HUES6 (cell line): ENCODE measurements at regions not wholly inside any gene's neighbourhood (a gene's known extent, or its start where the extent isn't known, plus 50 kb on each side); places are given as distances from the start of the nearest gene placed in this dataset.
"Not testable (repeated sequence)": the region's sequence is repeated elsewhere in the genome, so short reads cannot be mapped to it uniquely, and the experiment has no call there.

Experiments
- H3K27ac ChIP-seq: 2 replicates; pipeline ENCODE4 v1.7.0; 2013; ENCODE audit warnings: low read depth, mild to moderate bottlenecking, low read length, inconsistent platforms
- H3K27me3 ChIP-seq: 2 replicates; pipeline ENCODE4 v1.6.1; 2013; ENCODE audit warnings: low read length; ENCODE audit not compliant: control insufficient read depth, insufficient read depth
- H3K36me3 ChIP-seq: 2 replicates; pipeline ENCODE4 v1.6.1; 2013; ENCODE audit warnings: low read length; ENCODE audit not compliant: control insufficient read depth, insufficient read depth
- H3K4me1 ChIP-seq: 2 replicates; pipeline ENCODE4 v1.6.1; 2013; ENCODE audit warnings: low read length; ENCODE audit not compliant: control insufficient read depth, insufficient read depth
- H3K4me3 ChIP-seq: 2 replicates; pipeline ENCODE4 v1.5.1; 2013; ENCODE audit warnings: low read depth, low read length
- H3K9ac ChIP-seq: one replicate; pipeline ENCODE4 v1.6.1; 2013; ENCODE audit warnings: mild to moderate bottlenecking, low read length
- H3K9me3 ChIP-seq: 2 replicates; pipeline ENCODE4 v1.6.1; 2013; ENCODE audit warnings: low read depth, low read length; ENCODE audit not compliant: control insufficient read depth, insufficient read depth

DNA sequence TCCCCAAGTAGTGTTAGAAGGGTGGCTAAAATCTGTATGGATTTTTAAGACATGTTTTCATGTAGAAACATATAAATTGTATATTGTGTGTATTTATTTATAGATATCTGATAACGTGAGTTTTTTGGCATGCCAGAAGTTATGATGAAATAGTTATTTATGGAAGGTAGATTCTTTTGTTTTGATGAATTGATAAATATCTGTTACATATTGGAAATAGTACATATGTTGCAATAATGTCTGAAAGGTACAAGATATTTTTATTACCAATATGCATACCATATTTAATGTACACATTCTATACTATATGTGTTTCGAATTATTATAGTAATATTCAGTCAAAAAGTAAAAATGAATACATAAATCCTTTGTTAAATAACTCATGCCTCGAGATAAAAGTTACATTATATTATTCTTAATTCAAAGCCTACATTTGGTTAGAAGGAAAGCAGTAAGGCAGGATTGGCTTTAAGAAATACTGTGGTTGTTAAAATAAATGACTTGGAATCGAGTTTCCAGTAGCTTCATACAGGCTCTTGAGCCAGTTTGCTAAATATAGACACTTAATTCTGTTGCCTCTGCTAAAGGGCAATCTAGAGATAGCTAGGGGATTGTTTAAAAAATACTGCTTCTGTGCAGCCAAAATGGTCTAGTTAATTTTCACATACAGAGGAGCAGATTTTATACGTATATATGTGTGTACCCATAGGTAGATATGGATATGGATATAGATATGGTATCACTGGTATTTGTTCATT lies 1175.1 kb upstream of the B3GALT2 start:
- no peak overlapping the region for H3K9ac ChIP-seq
- H3K27ac ChIP-seq = no peak overlapping the region
- H3K27me3 ChIP-seq = no peaks in the 10 kb centered on the region
- no peaks in the 10 kb centered on the region for H3K9me3 ChIP-seq
- H3K4me1 ChIP-seq = no peaks in the 10 kb centered on the region
- H3K4me3 ChIP-seq = no peak overlapping the region
- no peaks in the 10 kb centered on the region for H3K36me3 ChIP-seq

DNA sequence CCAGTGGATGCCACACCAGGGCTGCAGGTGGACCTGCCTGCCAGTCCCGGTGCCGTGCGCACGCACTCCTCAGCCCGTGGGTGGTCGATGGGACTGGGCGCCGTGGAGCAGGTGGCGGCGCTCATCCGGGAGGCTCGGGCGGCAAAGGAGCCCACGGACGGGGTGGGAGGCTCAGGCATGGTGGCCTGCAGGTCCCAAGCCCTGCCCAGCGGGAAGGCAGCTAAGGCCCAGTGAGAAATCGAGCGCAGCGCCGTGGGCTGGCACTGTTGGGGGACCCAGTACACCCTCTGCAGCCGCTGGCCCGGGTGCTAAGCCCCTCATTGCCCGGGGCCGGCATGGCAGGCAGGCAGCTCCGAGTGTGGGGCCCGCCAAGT lies 1171.8 kb upstream of the B3GALT2 start:
- no peak overlapping the region for H3K27ac ChIP-seq

DNA sequence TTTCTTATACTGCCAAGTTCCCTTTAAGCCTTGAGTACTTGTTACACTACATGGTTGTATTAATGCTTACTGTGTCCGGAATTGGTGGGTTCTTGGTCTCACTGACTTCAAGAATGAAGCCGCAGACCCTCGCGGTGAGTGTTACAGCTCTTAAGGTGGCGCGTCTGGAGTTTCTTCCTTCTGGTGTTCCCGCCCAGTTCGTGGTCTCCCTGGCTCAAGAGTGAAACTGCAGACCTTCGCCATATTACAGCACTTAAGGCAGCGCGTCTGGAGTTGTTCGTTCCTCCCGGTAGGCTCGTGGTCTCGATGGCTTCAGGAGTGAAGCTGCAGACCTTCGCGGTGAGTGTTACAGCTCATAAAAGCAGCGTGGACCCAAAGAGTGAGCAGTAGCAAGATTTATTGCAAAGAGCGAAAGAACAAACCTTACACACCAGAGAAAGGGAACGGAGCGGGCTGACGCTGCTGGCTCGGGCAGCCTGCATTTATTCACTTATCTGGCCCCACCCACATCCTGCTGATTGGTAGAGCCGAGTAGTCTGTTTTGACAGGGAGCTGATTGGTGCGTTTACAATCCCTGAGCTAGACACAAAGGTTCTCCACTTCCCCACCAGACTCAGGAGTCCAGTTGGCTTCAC lies 1171.3 kb upstream of the B3GALT2 start:
- not testable (repeated sequence) for H3K9ac ChIP-seq, H3K27me3 ChIP-seq, H3K27ac ChIP-seq, H3K9me3 ChIP-seq, H3K4me3 ChIP-seq, H3K36me3 ChIP-seq, H3K4me1 ChIP-seq

More for the DNA sequence above, 1171.8 kb upstream of the B3GALT2 start:
- Histone ChIP-seq H3K4me3 (no peak overlapping the region), H3K9ac (no peak overlapping the region), H3K4me1 (no peaks in the 10 kb centered on the region), H3K36me3 (no peaks in the 10 kb centered on the region), H3K27me3 (no peaks in the 10 kb centered on the region), H3K9me3 (no peaks in the 10 kb centered on the region)

DNA sequence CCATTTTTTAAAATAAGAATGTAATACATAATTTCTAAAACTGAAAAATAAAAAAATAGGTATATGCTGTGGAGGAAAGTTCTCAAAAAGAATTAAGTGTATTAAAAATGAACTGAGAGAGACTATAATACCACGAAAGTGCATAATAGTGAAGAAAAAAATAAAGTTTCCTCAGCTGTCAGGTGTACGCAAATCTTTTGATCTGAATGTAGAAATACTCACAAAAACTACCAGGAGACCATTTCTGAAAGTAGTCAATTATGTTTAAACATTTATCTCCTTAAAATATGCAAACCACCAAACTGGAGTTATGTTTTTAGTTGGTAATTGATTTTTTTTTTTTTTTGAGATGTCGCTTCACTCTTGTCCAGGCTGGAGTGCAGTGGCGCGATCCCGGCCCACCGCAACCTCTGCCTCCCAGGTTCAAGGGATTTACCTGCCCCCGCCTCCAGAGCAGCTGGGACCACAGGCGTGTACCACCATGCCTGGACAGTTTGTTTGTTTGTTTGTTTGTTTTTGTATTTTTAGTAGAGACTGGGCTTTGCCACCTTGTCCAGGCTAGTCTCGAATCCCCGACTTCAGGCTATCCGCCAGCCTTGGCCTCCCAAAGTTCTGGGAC lies 1169.2 kb upstream of the B3GALT2 start:
- Histone ChIP-seq H3K27ac (no peak overlapping the region), H3K4me1 (no peaks in the 10 kb centered on the region), H3K4me3 (no peak overlapping the region), H3K27me3 (no peaks in the 10 kb centered on the region), H3K9ac (no peak overlapping the region), H3K36me3 (no peaks in the 10 kb centered on the region), H3K9me3 (no peaks in the 10 kb centered on the region)

DNA sequence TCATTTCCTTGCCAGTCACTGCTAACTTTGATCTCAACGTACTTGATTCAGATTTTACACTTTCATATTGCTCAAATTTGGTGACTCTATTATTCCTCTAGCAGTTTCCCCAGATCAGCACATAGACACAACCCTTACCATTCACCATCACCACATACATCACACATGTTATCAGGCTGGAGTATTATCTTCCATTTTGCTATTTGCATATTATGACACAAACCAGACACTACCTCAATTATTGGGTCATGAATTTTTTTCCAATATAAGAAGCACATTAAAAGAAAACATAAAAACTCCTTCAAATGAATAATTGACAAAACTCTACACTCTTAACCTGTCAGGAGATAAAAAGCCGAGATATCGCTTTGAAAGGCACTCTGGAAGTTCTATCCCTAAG lies 1166.7 kb upstream of the B3GALT2 start:
- Histone ChIP-seq H3K4me3 (no peak overlapping the region), H3K27me3 (no peaks in the 10 kb centered on the region), H3K27ac (no peak overlapping the region), H3K9ac (no peak overlapping the region), H3K36me3 (no peaks in the 10 kb centered on the region), H3K9me3 (no peaks in the 10 kb centered on the region), H3K4me1 (no peaks in the 10 kb centered on the region)

DNA sequence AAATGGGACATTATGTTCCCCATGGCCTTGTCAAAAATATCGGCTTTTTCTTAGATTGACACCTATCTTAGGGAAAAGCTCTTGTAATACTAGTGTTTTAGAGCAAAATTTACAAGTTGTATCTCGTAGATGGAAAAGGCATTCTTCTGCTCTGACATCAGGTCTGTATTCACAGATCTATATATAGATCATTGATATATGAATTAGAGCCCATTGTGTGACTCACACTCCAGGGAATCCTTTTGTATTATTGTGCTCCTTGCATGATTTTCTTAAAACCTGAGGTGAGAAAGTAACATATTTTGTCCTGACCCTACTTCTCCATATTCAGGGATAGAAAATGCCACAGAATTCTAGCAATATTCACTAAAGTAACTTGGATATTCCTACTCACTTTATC lies 1160.8 kb upstream of the B3GALT2 start:
- Histone ChIP-seq H3K27ac (no peak overlapping the region), H3K9me3 (no peaks in the 10 kb centered on the region), H3K36me3 (no peaks in the 10 kb centered on the region), H3K9ac (no peak overlapping the region), H3K4me1 (no peaks in the 10 kb centered on the region), H3K27me3 (no peaks in the 10 kb centered on the region), H3K4me3 (no peak overlapping the region)

DNA sequence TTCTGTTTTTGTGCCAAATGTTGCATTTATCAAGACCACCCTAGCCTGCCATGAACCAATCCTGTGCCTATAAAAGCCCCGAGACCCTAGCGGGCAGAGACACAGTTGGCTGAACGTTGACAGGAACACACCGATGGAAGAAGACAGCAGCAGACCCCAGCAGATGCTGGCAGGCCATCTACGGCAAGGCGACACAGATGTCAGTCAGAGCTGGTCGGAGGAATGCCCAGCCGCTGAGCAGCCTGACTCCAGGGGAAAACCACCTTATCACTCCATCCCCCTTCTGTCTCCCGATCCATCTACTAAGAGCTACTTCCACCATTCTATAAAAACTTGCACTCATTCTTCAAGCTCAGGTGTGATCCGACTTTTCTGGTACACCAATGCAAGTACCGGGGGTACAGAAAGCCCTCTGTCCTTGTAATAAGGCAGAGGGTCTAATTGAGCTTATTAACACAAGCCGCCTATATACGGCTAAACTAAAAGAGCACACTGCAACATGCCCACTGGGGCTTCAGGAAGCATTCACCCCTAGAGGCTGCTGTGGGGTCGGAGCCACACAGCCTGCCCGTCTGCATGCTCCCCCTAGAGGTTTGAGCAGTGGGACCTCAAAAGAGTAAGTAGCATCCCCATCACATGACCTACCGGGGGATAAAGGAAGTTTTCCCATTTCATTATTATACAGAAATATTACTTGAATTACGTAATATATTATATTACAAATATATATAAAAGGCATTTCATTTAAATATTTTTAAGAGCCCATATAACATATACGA lies 1156.3 kb upstream of the B3GALT2 start:
- no peaks in the 10 kb centered on the region for H3K4me1 ChIP-seq
- no peaks in the 10 kb centered on the region for H3K36me3 ChIP-seq
- no peak overlapping the region for H3K9ac ChIP-seq
- H3K27ac ChIP-seq = no peak overlapping the region
- H3K9me3 ChIP-seq = no peaks in the 10 kb centered on the region
- no peaks in the 10 kb centered on the region for H3K27me3 ChIP-seq
- H3K4me3 ChIP-seq = no peak overlapping the region

DNA sequence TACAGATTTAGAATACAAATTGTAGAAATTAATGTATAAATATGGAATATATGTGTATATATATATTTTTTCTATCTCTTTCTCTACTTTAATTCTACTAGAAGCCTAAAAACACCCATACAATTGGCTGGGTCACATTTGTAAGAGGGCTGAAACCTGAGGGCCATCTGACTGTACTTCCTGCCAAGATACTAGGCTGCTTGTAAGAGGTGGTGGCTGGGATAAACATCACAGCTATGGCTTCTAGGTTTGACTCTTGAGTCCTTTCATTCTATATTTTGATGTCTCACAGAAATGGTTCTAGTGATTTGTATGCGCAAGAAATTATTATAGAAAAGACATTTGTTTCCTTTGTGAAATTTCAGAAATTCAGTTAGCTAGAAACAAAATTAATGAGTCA lies 1155.2 kb upstream of the B3GALT2 start:
- H3K4me3 ChIP-seq = no peak overlapping the region
- H3K9me3 ChIP-seq = no peaks in the 10 kb centered on the region
- no peaks in the 10 kb centered on the region for H3K4me1 ChIP-seq
- H3K36me3 ChIP-seq = no peaks in the 10 kb centered on the region
- H3K27ac ChIP-seq = no peak overlapping the region
- no peak overlapping the region for H3K9ac ChIP-seq
- no peaks in the 10 kb centered on the region for H3K27me3 ChIP-seq

DNA sequence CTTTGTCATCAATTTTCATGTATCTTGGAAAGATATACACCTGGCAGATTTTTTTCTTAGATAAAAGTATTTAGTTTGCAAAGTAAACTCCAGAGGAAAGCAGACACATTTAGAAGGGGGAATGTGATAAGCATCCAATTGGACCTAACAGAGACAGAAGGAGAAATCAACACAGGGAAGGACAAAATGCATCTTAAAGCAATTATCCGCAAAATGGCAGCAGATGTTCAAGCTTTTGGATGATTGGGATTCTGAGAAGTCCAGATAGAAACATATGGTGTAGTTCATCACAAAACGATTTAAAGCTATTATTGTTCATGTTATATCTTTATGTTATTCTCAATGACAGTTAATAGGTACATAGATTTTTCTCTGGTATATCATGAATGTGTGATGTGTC lies 1153.1 kb upstream of the B3GALT2 start:
- H3K9me3 ChIP-seq = no peaks in the 10 kb centered on the region
- no peak overlapping the region for H3K9ac ChIP-seq
- no peak overlapping the region for H3K4me3 ChIP-seq
- H3K36me3 ChIP-seq = no peaks in the 10 kb centered on the region
- no peaks in the 10 kb centered on the region for H3K27me3 ChIP-seq
- H3K27ac ChIP-seq = no peak overlapping the region
- no peaks in the 10 kb centered on the region for H3K4me1 ChIP-seq

DNA sequence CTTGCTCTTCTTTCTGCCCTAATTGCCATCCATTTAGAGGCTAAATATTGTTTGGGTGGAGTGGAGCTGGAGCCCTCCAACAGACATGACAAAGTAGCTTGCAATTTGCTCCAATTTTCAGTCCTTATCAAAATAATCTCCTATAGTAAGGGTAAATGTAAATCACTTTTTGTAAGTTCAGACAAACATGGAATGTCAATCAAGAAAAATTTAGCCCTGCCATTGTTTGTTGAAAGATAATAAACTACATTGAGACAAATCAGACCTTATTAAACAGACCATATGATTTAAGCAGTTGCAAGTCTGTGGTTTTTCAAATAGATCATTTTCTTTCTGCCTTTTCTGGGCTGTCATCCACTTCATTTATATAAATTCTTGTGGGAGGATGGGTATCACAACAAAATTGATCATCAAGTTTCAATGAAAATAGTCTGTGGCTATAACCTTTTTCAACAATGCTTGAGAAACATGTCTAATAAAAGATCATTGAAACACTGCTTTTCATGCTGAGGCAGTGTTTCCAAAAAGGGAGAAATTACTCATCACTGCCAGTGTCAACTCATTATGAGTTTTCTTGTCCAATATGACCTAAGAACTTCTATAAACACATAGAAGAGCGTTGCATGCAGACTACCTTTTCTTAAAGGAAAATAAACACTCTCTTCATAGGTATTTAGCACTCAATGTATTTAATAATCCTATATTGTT lies 1152.0 kb upstream of the B3GALT2 start:
- no peak overlapping the region for H3K27ac ChIP-seq
- H3K4me3 ChIP-seq = no peak overlapping the region
- H3K9me3 ChIP-seq = no peaks in the 10 kb centered on the region
- H3K4me1 ChIP-seq = no peaks in the 10 kb centered on the region
- H3K9ac ChIP-seq = no peak overlapping the region
- no peaks in the 10 kb centered on the region for H3K36me3 ChIP-seq
- H3K27me3 ChIP-seq = no peaks in the 10 kb centered on the region
